HCT116 (cell line): ENCODE measurements at regions not wholly inside any gene's neighbourhood (a gene's known extent, or its start where the extent isn't known, plus 50 kb on each side); places are given as distances from the start of the nearest gene placed in this dataset.

Experiments used
- ATAC-seq: fragments of 200-7000 bp; cut with Tn5 transposase; 2 replicates; pipeline ENCODE4 v1.9.1; 2020; ENCODE audit warnings: mild to moderate bottlenecking, moderate library complexity
- BruUV-seq: library from RNA; stranded (reverse); fragments of 400-500 nt; replicated peaks from 2 replicates; lab custom pipeline; 2021; lab: Mats Ljungman, UMichigan
- CTCF ChIA-PET: fragments of 300-600 bp; sonication (Branson Sonifier 250); formaldehyde crosslinking; loops from one replicate; lab custom pipeline; 2021; ENCODE audit warnings: antibody characterized with exemption; lab: Charles Lee
- POLR2A ChIA-PET: fragments of 300-600, 350-600 bp; sonication (Branson Sonifier 250); formaldehyde crosslinking; loops from one replicate; lab custom pipeline; 2021; ENCODE audit warnings: antibody characterized with exemption; lab: Charles Lee
- RAD21 ChIA-PET, 2 experiments: fragments of 300-600 bp; sonication (Branson Sonifier 250); formaldehyde crosslinking; loops; one replicate each; lab custom pipeline; 2023; ENCODE audit warnings: low total read pairs in 2 of 2; ENCODE audit not compliant: uncharacterized antibody in 2 of 2, unreplicated experiment in 2 of 2, low non-redundant PET in 1 of 2; lab: Charles Lee
- DNase-seq: peaks from one replicate; pipeline ENCODE4 v3.0.0-alpha.2; 2010; ENCODE audit warnings: low read depth, low spot score
- H2AFZ ChIP-seq: fragments of 200-600 bp; shearing (Covaris generic), sonication (generic); 2 replicates; pipeline ENCODE4 v1.6.1; 2017; ENCODE audit warnings: low read depth, mixed run types, mixed read lengths, antibody characterized with exemption, low read length; ENCODE audit not compliant: poor library complexity, severe bottlenecking
- H3K27ac ChIP-seq: 2 replicates; pipeline ENCODE4 v1.5.1; 2012; ENCODE audit warnings: low read depth, low read length
- H3K27me3 ChIP-seq: fragments of 200-600 bp; sonication (generic); 2 replicates; pipeline ENCODE4 v1.6.1; 2016; ENCODE audit warnings: mixed run types, low read length, mixed read lengths; ENCODE audit not compliant: insufficient read depth
- H3K36me3 ChIP-seq, 2 experiments: fragments of 200-500 bp in 1 of 2; fragments of 200-600 bp in 1 of 2; sonication (Bioruptor generic) in 1 of 2; sonication (generic) in 1 of 2; 2 replicates each; pipeline versions ENCODE4 v1.5.1 to v1.6.1; 2014 to 2016; ENCODE audit warnings: low read length in 2 of 2, inconsistent platforms in 1 of 2, mixed read lengths in 1 of 2, mixed run types in 1 of 2; ENCODE audit not compliant: insufficient read depth in 2 of 2, control insufficient read depth in 1 of 2
- H3K4me1 ChIP-seq, 2 experiments: fragments of 200-600 bp in 1 of 2; sonication (generic) in 1 of 2; 2 replicates each; pipeline versions ENCODE4 v1.5.1 to v1.6.1; 2012 to 2017; ENCODE audit warnings: low read length in 2 of 2, inconsistent platforms in 1 of 2, mild to moderate bottlenecking in 1 of 2, mixed read lengths in 1 of 2, mixed run types in 1 of 2, moderate library complexity in 1 of 2; ENCODE audit not compliant: insufficient read depth in 2 of 2, control insufficient read depth in 1 of 2
- H3K4me2 ChIP-seq: fragments of 200-600 bp; sonication (generic); 2 replicates; pipeline ENCODE4 v1.6.1; 2017; ENCODE audit warnings: mixed run types, low read length, mixed read lengths
- H3K4me3 ChIP-seq, 2 experiments: fragments of 200-600 bp in 1 of 2; sonication (generic) in 1 of 2; replicated peaks in 1 of 2; 2 replicates each; pipeline ENCODE4 v1.5.1; 2011 to 2016; ENCODE audit warnings: low read length in 2 of 2, control low read depth in 1 of 2, low read depth in 1 of 2, mild to moderate bottlenecking in 1 of 2, mixed read lengths in 1 of 2, mixed run types in 1 of 2
- H3K79me2 ChIP-seq: fragments of 200-600 bp; sonication (generic); 2 replicates; pipeline ENCODE4 v1.6.1; 2017; ENCODE audit warnings: mild to moderate bottlenecking, mixed run types, low read length, moderate library complexity, mixed read lengths; ENCODE audit not compliant: insufficient read depth
- H3K9ac ChIP-seq: fragments of 200-600 bp; sonication (generic); 2 replicates; pipeline ENCODE4 v1.6.1; 2016; ENCODE audit warnings: low read length, mixed read lengths
- H3K9me2 ChIP-seq: fragments of 200-600 bp; sonication (generic), shearing (Covaris generic); 2 replicates; pipeline ENCODE4 v1.6.1; 2017; ENCODE audit warnings: mixed run types, mild to moderate bottlenecking, moderate library complexity; ENCODE audit not compliant: insufficient read depth
- H3K9me3 ChIP-seq, 2 experiments: fragments of 200-500 bp in 1 of 2; fragments of 200-600 bp in 1 of 2; sonication (Bioruptor generic) in 1 of 2; sonication (generic) in 1 of 2; 2 replicates each; pipeline ENCODE4 v1.6.1; 2014 to 2017; ENCODE audit warnings: low read length in 2 of 2, mixed read lengths in 2 of 2, inconsistent platforms in 1 of 2, low read depth in 1 of 2, mild to moderate bottlenecking in 1 of 2, mixed run types in 1 of 2, moderate library complexity in 1 of 2; ENCODE audit not compliant: control insufficient read depth in 1 of 2, insufficient read depth in 1 of 2
- H4K20me1 ChIP-seq: fragments of 200-600 bp; sonication (generic), shearing (Covaris generic); 2 replicates; pipeline ENCODE4 v1.6.1; 2017; ENCODE audit warnings: mixed run types, mild to moderate bottlenecking, moderate library complexity; ENCODE audit not compliant: insufficient read depth
- CBX3 ChIP-seq: IDR thresholded peaks from 2 replicates; pipeline ENCODE4 v1.6.1; 2012; ENCODE audit warnings: low read depth
- FOSL1 ChIP-seq: IDR thresholded peaks from 2 replicates; pipeline ENCODE4 v1.6.1; 2012; ENCODE audit warnings: low read depth
- POLR2AphosphoS5 ChIP-seq: IDR thresholded peaks from 2 replicates; pipeline ENCODE4 v1.6.1; 2011; ENCODE audit warnings: mild to moderate bottlenecking, low read depth, low read length, moderate library complexity
- RAD21 ChIP-seq: IDR thresholded peaks from 2 replicates; pipeline ENCODE4 v1.6.1; 2012; ENCODE audit warnings: low read depth, mild to moderate bottlenecking
- SP1 ChIP-seq: IDR thresholded peaks from 2 replicates; pipeline ENCODE4 v1.6.1; 2012; ENCODE audit warnings: low read depth
- YY1 ChIP-seq: IDR thresholded peaks from 2 replicates; pipeline ENCODE4 v1.6.1; 2011; ENCODE audit warnings: low read length, low read depth, moderate library complexity, mild to moderate bottlenecking; ENCODE audit not compliant: insufficient replicate concordance; ENCODE audit errors: extremely low read depth
- intact Hi-C: fragments of 100-400 bp; cut with micrococcal nuclease; formaldehyde crosslinking; loops from 2 replicates; pipeline ENCODE4 v1.10.0; 2022
- TF ChIP-seq, protein P1 (sequence below), 3 experiments: fragments of 200-600 bp in 1 of 3; sonication (generic) in 1 of 3; IDR thresholded peaks in 2 of 3; conservative IDR thresholded peaks in 1 of 3; 2 replicates each; pipeline ENCODE4 v1.5.1; 2012 to 2017; ENCODE audit warnings: low read depth in 2 of 3, low read length in 2 of 3, antibody characterized with exemption in 1 of 3, borderline replicate concordance in 1 of 3, control low read depth in 1 of 3, mild to moderate bottlenecking in 1 of 3, mixed read lengths in 1 of 3, mixed run types in 1 of 3, moderate library complexity in 1 of 3; ENCODE audit not compliant: insufficient read depth in 1 of 3
- TF ChIP-seq, protein P2 (sequence below): IDR thresholded peaks from 2 replicates; pipeline ENCODE4 v1.6.1; 2012; ENCODE audit warnings: low read depth

DNA sequence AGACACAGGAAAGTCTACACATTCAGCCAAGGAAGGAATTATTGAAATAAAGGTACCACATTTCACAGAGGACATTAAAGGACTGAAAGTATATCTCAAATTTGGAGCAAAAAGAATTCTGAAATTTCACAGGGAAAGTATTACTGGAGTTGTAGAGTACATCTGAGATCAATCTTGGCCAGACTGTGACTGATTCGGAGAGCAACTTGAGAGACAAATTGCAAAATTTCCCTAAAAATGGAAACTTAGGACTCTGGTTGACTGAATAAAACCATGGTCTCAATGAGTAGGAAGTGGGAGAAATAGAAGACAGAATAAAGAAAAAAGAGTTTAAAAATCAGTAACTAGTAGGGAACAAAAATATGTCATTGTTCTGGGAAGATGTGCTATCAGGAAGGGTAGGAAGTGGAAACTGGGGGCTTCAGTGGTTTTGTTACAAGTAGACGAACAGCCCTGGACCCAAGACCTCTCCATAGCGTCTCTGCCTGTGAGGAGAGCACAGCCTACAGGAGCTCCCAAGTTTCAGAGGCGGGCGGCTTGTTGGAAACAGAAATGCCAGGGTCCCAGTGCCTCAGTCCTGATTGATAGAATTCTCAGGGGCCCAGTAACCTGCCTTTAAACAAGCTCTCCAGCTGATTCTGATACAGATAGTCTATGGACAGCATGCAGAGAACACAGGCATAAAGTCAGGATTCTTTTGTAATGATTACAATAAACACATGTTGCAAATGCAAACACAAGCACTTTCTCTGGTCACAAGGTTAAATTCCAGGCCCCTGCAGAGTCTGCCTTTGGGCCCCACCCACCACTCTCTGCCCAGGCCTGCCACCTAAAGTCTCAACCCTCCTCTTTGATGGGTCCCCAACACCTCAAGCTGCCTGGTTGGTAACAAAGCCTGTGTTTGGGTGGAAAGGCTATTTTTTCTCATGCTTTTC, 63.1 kb downstream of the BBS10 start:
- ChIA-PET RAD21 (no interaction called here), POLR2A (no interaction called here), CTCF (no interaction called here)
- no peak for ATAC-seq
- BruUV-seq: no TSS peak
- no peaks in the 10 kb centered on the region for H3K79me2 ChIP-seq
- no peaks in the 10 kb centered on the region for H3K4me1 ChIP-seq
- no peak overlapping the region for H3K27ac ChIP-seq
- H3K4me3 ChIP-seq: no peak overlapping the region
- H3K4me2 ChIP-seq: no peak overlapping the region
- H2AFZ ChIP-seq: no peak overlapping the region
- no peaks in the 10 kb centered on the region for H3K27me3 ChIP-seq
- TF ChIP-seq CBX3 (no peak), POLR2AphosphoS5 (no peak), FOSL1 (no peak), YY1 (no peak), RAD21 (no peak), SP1 (no peak)
- TF ChIP-seq, protein P1, sequence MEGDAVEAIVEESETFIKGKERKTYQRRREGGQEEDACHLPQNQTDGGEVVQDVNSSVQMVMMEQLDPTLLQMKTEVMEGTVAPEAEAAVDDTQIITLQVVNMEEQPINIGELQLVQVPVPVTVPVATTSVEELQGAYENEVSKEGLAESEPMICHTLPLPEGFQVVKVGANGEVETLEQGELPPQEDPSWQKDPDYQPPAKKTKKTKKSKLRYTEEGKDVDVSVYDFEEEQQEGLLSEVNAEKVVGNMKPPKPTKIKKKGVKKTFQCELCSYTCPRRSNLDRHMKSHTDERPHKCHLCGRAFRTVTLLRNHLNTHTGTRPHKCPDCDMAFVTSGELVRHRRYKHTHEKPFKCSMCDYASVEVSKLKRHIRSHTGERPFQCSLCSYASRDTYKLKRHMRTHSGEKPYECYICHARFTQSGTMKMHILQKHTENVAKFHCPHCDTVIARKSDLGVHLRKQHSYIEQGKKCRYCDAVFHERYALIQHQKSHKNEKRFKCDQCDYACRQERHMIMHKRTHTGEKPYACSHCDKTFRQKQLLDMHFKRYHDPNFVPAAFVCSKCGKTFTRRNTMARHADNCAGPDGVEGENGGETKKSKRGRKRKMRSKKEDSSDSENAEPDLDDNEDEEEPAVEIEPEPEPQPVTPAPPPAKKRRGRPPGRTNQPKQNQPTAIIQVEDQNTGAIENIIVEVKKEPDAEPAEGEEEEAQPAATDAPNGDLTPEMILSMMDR (IDR thresholded peaks at IDR 0.05 in 2 of 3, conservative IDR thresholded peaks at IDR 0.05 in 1 of 3; ENCODE audit: borderline replicate concordance in 1 of 3, insufficient read depth in 1 of 3, low read depth in 2 of 3, low read length in 2 of 3): no peak
- TF ChIP-seq, protein P2, sequence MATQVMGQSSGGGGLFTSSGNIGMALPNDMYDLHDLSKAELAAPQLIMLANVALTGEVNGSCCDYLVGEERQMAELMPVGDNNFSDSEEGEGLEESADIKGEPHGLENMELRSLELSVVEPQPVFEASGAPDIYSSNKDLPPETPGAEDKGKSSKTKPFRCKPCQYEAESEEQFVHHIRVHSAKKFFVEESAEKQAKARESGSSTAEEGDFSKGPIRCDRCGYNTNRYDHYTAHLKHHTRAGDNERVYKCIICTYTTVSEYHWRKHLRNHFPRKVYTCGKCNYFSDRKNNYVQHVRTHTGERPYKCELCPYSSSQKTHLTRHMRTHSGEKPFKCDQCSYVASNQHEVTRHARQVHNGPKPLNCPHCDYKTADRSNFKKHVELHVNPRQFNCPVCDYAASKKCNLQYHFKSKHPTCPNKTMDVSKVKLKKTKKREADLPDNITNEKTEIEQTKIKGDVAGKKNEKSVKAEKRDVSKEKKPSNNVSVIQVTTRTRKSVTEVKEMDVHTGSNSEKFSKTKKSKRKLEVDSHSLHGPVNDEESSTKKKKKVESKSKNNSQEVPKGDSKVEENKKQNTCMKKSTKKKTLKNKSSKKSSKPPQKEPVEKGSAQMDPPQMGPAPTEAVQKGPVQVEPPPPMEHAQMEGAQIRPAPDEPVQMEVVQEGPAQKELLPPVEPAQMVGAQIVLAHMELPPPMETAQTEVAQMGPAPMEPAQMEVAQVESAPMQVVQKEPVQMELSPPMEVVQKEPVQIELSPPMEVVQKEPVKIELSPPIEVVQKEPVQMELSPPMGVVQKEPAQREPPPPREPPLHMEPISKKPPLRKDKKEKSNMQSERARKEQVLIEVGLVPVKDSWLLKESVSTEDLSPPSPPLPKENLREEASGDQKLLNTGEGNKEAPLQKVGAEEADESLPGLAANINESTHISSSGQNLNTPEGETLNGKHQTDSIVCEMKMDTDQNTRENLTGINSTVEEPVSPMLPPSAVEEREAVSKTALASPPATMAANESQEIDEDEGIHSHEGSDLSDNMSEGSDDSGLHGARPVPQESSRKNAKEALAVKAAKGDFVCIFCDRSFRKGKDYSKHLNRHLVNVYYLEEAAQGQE: no peak
- no peaks in the 10 kb centered on the region for H3K9me3 ChIP-seq
- H3K9me2 ChIP-seq: no peaks in the 10 kb centered on the region
- no peaks in the 10 kb centered on the region for H3K36me3 ChIP-seq
- no peak overlapping the region for H3K9ac ChIP-seq
- DNase-seq: no peak
- intact Hi-C loops: no loop called here
- H4K20me1 ChIP-seq: no peaks in the 10 kb centered on the region
